LNCAP (cell line): ENCODE measurements at regions not wholly inside any gene's neighbourhood (a gene's known extent, or its start where the extent isn't known, plus 50 kb on each side); places are given as distances from the start of the nearest gene placed in this dataset.

Experiments
- CTCF ChIP-seq: fragments of 450-650 bp; IDR thresholded peaks from 2 replicates; pipeline ENCODE4 v1.5.1; 2017; ENCODE audit warnings: mild to moderate bottlenecking

- TF ChIP-seq CTCF, result no peak
Measured at GRCh38 chr12:33671676-33672075, 232.1 kb upstream of the SYT10 start.

- TF ChIP-seq CTCF, result no peak
Measured at GRCh38 chr12:33672836-33673577, 233.4 kb upstream of the SYT10 start.

DNA sequence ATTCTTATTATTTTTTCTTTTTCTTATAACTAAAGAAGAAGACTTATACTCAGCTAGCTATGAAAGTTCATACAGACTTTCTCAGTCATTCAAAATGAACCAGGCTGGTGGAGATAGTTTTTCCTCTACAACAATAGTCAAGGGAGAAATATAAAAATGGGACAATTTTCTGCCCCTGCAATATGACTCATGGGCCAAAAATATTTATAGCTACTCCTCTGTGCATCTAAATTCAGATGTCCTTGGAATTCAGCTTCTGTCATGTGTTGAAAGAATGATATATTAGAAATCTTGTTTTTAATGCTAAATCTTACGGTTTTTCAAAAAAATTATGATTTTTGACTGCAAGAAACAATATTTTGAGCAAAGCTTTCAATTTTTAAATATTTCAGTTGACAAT, 237.2 kb upstream of the SYT10 start:
- no peak for TF ChIP-seq CTCF

GRCh38 chr12:33678221-33678964, 238.8 kb upstream of the SYT10 start:
- TF ChIP-seq CTCF, result no peak

GRCh38 chr12:33690562-33690961, 250.9 kb upstream of the SYT10 start:
- TF ChIP-seq CTCF, result no peak

DNA sequence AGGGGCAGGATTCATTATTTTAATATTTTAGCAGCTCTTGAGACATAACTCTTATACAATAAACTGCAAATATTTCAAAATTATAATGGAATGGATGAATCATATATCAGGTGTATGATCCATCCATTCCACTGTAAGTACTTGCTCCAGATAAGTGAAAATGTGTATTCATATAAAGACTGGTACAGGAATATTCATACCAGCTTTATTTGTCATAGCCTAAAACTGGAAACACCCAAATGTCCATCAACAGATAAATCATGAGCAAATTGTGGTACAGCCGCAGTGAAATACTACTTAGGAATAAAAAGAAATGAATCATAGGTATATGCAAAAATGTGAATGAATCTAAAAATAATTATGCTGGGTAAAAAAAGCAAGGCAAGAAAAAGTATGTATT, 263.6 kb upstream of the SYT10 start:
- no peak for TF ChIP-seq CTCF

- TF ChIP-seq CTCF, result no peak
Measured at GRCh38 chr12:33706927-33707326, 267.3 kb upstream of the SYT10 start.
